ENCODE measurements at regions not wholly inside any gene's neighbourhood (a gene's known extent, or its start where the extent isn't known, plus 50 kb on each side); places are given as distances from the start of the nearest gene placed in this dataset.

DNA sequence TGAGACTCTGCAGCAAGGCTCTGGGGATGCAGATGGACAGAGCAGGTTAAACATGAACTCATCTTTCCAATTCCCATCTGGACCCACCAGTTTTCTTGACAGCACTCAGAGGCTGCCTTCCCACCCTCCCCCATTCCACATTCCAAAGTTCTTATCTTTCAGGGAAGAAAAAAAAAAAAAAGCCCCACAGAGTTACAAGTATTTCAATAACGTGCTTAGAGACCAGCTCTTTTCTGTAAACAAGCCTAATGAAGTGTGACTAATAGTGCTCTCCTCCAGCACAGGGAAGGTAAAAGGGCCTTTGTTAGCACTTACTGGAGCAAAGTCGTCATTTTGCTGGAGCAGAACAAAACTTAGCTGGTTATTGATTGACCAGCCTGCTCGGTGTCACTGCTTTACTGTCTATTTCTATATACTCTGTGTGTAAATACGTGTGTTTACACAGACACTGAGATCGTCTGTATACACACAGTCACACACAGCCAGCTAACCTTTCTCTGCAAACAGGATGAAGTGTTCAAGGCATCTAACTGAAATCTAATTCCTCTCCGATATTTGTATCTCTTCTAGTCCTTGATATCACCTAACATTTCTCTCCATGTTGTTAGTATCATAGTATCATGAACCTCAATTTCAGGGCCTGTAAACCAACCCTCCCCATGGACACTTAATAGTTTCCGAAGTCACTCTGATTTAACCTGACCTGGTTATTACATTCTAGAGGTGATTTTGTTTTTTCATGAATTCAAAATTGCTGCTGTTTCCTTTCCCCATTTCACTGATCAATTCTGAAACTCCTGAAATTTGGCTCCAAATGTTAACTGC is 84.9 kb downstream of the ZNF608 start:
- H3K4me3 ChIP-seq (replicated peaks in 1 of 4; ENCODE audit: control extremely low read depth in 1 of 4, insufficient read depth in 1 of 4, low read depth in 3 of 4, low read length in 4 of 4) = peak overlapping the region in 1 of 4 experiments; percentile 16
- no peak overlapping the region for H3K9ac ChIP-seq (ENCODE audit: insufficient read depth, low read length)
- H3K36me3 ChIP-seq (ENCODE audit: control insufficient read depth, insufficient read depth, low read length) = no peaks in the 10 kb centered on the region
- DNase-seq (ENCODE audit: low read depth in 2 of 2) = peak; percentile 67 to 98
- no peak overlapping the region for H2AFZ ChIP-seq (ENCODE audit: low read length)
- peak overlapping the region; percentile 53 for H3K4me2 ChIP-seq (ENCODE audit: extremely low read depth, insufficient read depth, low read length)
- no peaks in the 10 kb centered on the region for H3K27me3 ChIP-seq (ENCODE audit: control insufficient read depth, insufficient read depth, low read length)
- peak overlapping the region; percentile 70 for H3K27ac ChIP-seq (ENCODE audit: insufficient read depth, low read length)
- peaks cover 14% of the 10 kb centered on the region for H3K4me1 ChIP-seq (ENCODE audit: control insufficient read depth, extremely low read depth, insufficient read depth, low read length)
- H3K79me2 ChIP-seq (ENCODE audit: control insufficient read depth, insufficient read depth, low read length) = peaks cover 12% of the 10 kb centered on the region
- H4K20me1 ChIP-seq (ENCODE audit: control insufficient read depth, extremely low read depth, insufficient read depth, low read length) = no peaks in the 10 kb centered on the region
- no peaks in the 10 kb centered on the region for H3K9me3 ChIP-seq (ENCODE audit: control insufficient read depth, insufficient read depth, low read depth, low read length)
- no peak for TF ChIP-seq EZH2 (IDR thresholded peaks at IDR 0.05; ENCODE audit: low read length, missing control alignments)
- no peak for TF ChIP-seq CTCF (conservative IDR thresholded peaks at IDR 0.05 in 1 of 2, IDR thresholded peaks at IDR 0.05 in 1 of 2; ENCODE audit: low read depth in 1 of 2, low read length in 2 of 2)

DNA sequence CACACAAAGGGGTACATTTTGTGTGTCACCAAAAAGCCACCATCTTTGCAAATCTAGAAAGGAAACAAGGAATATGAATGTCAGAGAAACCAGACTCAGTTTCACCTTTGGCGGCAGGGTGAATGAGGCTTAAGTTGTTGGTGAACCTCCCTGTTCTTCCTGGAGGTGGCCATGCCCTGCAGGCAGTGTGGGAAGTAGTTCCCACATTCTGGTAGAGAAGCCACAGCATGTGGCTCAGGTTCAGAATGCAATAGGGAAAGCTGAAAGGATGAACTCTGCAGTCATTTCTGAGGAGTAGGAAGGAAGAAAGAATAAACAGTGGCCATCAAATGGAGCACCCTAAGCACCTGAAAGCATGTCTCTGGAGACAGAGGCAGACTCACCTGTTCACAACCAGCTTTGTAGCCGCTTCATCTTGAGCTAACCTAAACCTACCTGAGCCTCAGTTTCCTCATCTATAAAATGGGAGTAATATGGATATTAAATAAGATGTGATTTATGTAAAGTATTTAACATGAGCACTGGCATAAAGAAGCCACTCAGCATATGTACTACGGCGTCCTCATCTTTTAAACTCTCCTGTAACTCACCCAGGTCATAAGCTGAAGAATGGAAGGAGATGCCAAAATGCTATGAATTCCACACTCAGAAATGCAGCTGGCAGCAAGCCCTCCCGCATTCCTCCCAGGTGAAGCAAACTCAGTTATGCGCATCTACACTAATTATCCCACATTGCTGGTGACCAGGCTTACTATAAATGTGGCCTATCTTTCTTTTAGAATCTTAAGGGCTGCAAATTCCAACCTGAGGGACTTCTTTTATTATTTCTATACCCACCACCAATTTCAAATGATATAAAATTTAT is 86.0 kb downstream of the ZNF608 start:
- H3K4me1 ChIP-seq (ENCODE audit: control insufficient read depth, extremely low read depth, insufficient read depth, low read length) = peaks cover 22% of the 10 kb centered on the region
- H3K9me3 ChIP-seq (ENCODE audit: control insufficient read depth, insufficient read depth, low read depth, low read length) = no peaks in the 10 kb centered on the region
- no peaks in the 10 kb centered on the region for H3K27me3 ChIP-seq (ENCODE audit: control insufficient read depth, insufficient read depth, low read length)
- H3K4me2 ChIP-seq (ENCODE audit: extremely low read depth, insufficient read depth, low read length) = peak overlapping the region; percentile 53
- TF ChIP-seq CTCF (conservative IDR thresholded peaks at IDR 0.05 in 1 of 2, IDR thresholded peaks at IDR 0.05 in 1 of 2; ENCODE audit: low read depth in 1 of 2, low read length in 2 of 2) = no peak
- no peak overlapping the region for H3K9ac ChIP-seq (ENCODE audit: insufficient read depth, low read length)
- no peaks in the 10 kb centered on the region for H3K36me3 ChIP-seq (ENCODE audit: control insufficient read depth, insufficient read depth, low read length)
- H2AFZ ChIP-seq (ENCODE audit: low read length) = no peak overlapping the region
- no peaks in the 10 kb centered on the region for H4K20me1 ChIP-seq (ENCODE audit: control insufficient read depth, extremely low read depth, insufficient read depth, low read length)
- DNase-seq (ENCODE audit: low read depth in 2 of 2) = peak; percentile 65 to 85
- no peak overlapping the region for H3K4me3 ChIP-seq (replicated peaks in 1 of 4; ENCODE audit: control extremely low read depth in 1 of 4, insufficient read depth in 1 of 4, low read depth in 3 of 4, low read length in 4 of 4)
- peaks cover 12% of the 10 kb centered on the region for H3K79me2 ChIP-seq (ENCODE audit: control insufficient read depth, insufficient read depth, low read length)
- peak overlapping the region; percentile 70 for H3K27ac ChIP-seq (ENCODE audit: insufficient read depth, low read length)

GRCh38 chr5:124659798-124660197 is 86.6 kb downstream of the ZNF608 start:
- Histone ChIP-seq H4K20me1 (ENCODE audit: control insufficient read depth, extremely low read depth, insufficient read depth, low read length) (no peaks in the 10 kb centered on the region), H3K27me3 (ENCODE audit: control insufficient read depth, insufficient read depth, low read length) (no peaks in the 10 kb centered on the region), H3K4me3 (replicated peaks in 1 of 4; ENCODE audit: control extremely low read depth in 1 of 4, insufficient read depth in 1 of 4, low read depth in 3 of 4, low read length in 4 of 4) (no peak overlapping the region), H3K4me1 (ENCODE audit: control insufficient read depth, extremely low read depth, insufficient read depth, low read length) (peaks cover 22% of the 10 kb centered on the region), H2AFZ (ENCODE audit: low read length) (no peak overlapping the region), H3K36me3 (ENCODE audit: control insufficient read depth, insufficient read depth, low read length) (no peaks in the 10 kb centered on the region), H3K9me3 (ENCODE audit: control insufficient read depth, insufficient read depth, low read depth, low read length) (no peaks in the 10 kb centered on the region), H3K79me2 (ENCODE audit: control insufficient read depth, insufficient read depth, low read length) (peaks cover 12% of the 10 kb centered on the region), H3K9ac (ENCODE audit: insufficient read depth, low read length) (no peak overlapping the region), H3K27ac (ENCODE audit: insufficient read depth, low read length) (no peak overlapping the region), H3K4me2 (ENCODE audit: extremely low read depth, insufficient read depth, low read length) (no peak overlapping the region)
- DNase-seq (ENCODE audit: low read depth in 2 of 2) = no peak
- no peak for TF ChIP-seq CTCF (conservative IDR thresholded peaks at IDR 0.05 in 1 of 2, IDR thresholded peaks at IDR 0.05 in 1 of 2; ENCODE audit: low read depth in 1 of 2, low read length in 2 of 2)
- TF ChIP-seq EZH2 (IDR thresholded peaks at IDR 0.05; ENCODE audit: low read length, missing control alignments) = no peak

All from fibroblast of lung (primary cell).